Activated CD4-positive, alpha-beta T cell treated with anti-CD3 and anti-CD28 coated beads, Interleukin-2, amount 10 ng/mL, durations not matched to agents 24 days and 14 days (primary cell): ENCODE measurements at regions not wholly inside any gene's neighbourhood (a gene's known extent, or its start where the extent isn't known, plus 50 kb on each side); places are given as distances from the start of the nearest gene placed in this dataset.
"Not testable (repeated sequence)": the region's sequence is repeated elsewhere in the genome, so short reads cannot be mapped to it uniquely, and the experiment has no call there.

Source experiments
- DNase-seq: peaks from one replicate; pipeline ENCODE4 v3.0.0; 2022
- H3K27ac Mint-ChIP-seq: one replicate; pipeline ENCODE4 v1.8.0; 2022; ENCODE audit warnings: mild to moderate bottlenecking, mixed read lengths
- H3K27me3 Mint-ChIP-seq: one replicate; pipeline ENCODE4 v1.8.0; 2022; ENCODE audit warnings: mixed read lengths
- H3K36me3 Mint-ChIP-seq: one replicate; pipeline ENCODE4 v1.8.0; 2022; ENCODE audit warnings: low read depth, mild to moderate bottlenecking, mixed read lengths
- H3K4me1 Mint-ChIP-seq: one replicate; pipeline ENCODE4 v1.8.0; 2021; ENCODE audit warnings: mixed read lengths
- H3K4me3 Mint-ChIP-seq: one replicate; pipeline ENCODE4 v1.8.0; 2022; ENCODE audit warnings: mild to moderate bottlenecking, moderate library complexity, mixed read lengths
- H3K9me3 Mint-ChIP-seq: one replicate; pipeline ENCODE4 v1.8.0; 2021; ENCODE audit warnings: mixed read lengths
- intact Hi-C: fragments of 100-400 bp; cut with micrococcal nuclease; formaldehyde crosslinking; loops from one replicate; pipeline ENCODE4 v1.15.1; 2023

DNA sequence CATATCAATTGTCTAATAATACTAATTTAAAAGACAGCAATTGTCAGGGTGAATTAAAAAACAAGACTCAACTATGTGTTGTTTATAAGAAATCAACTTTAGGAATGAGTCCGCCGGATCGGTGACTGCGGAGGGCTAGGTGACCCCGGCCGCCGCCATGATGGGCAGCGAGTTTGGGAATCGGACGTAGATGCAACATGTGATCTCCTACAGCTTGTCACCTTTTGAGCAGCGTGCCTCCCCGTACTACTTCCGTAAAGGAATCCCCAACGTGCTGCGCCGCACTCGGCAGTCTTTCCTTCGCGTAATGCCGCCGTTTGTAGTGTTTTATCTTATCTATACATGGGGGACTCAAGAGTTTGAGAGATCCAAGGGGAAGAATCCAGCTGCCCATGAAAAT, 742.5 kb upstream of the PABPC4L start:
- H3K4me3 Mint-ChIP-seq = no peak overlapping the region
- H3K4me1 Mint-ChIP-seq = no peaks in the 10 kb centered on the region
- no peaks in the 10 kb centered on the region for H3K9me3 Mint-ChIP-seq
- H3K27ac Mint-ChIP-seq = no peak overlapping the region
- no peaks in the 10 kb centered on the region for H3K36me3 Mint-ChIP-seq
- DNase-seq = no peak
- intact Hi-C loops = no loop called here
- H3K27me3 Mint-ChIP-seq = no peaks in the 10 kb centered on the region

DNA sequence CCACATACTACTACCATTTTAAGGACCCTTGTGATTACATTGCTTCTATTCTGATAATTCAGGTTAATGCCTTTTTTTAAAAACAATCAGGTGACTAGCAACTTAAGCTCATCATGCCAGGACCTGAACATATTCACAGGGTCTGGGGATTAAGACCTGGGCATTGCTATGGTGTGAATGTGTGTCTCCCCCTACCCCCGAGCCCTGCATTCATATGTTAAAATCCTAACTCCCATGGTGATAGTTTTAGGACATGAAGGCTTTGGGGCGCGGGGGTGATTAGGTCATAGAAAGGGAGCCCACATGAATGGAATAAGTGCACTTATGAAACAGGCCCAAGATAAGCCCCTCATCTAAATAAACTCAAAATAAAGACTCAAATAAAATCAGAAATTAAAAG, 734.4 kb upstream of the PABPC4L start:
- H3K27ac Mint-ChIP-seq = no peak overlapping the region

DNA sequence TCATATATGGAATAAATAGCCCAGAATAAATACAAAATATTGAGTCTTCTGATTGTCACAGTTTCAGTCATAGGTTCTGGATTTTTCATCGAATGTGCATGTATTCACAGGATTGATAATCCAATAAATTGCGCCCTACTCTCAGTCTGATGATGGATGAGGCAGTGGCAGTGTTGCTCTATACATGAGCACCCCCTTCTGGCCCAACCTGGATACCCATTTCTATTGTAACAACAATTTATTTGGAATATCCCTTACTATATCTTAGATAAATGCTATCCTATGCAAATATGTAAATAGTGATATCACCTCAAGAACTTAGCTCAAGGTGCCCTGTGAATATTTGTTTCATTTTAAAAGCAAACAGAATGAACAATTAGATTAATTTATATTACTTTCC, 733.7 kb upstream of the PABPC4L start:
- Mint-ChIP-seq H3K9me3 (no peaks in the 10 kb centered on the region), H3K4me1 (no peaks in the 10 kb centered on the region), H3K27ac (no peak overlapping the region), H3K36me3 (no peaks in the 10 kb centered on the region), H3K4me3 (no peak overlapping the region), H3K27me3 (no peaks in the 10 kb centered on the region)
- DNase-seq = no peak
- intact Hi-C loops = no loop called here

More for the DNA sequence above, 734.4 kb upstream of the PABPC4L start:
- Mint-ChIP-seq H3K4me3 (no peak overlapping the region), H3K4me1 (no peaks in the 10 kb centered on the region), H3K27me3 (no peaks in the 10 kb centered on the region), H3K36me3 (no peaks in the 10 kb centered on the region), H3K9me3 (no peaks in the 10 kb centered on the region)
- intact Hi-C loops = no loop called here
- DNase-seq = no peak

DNA sequence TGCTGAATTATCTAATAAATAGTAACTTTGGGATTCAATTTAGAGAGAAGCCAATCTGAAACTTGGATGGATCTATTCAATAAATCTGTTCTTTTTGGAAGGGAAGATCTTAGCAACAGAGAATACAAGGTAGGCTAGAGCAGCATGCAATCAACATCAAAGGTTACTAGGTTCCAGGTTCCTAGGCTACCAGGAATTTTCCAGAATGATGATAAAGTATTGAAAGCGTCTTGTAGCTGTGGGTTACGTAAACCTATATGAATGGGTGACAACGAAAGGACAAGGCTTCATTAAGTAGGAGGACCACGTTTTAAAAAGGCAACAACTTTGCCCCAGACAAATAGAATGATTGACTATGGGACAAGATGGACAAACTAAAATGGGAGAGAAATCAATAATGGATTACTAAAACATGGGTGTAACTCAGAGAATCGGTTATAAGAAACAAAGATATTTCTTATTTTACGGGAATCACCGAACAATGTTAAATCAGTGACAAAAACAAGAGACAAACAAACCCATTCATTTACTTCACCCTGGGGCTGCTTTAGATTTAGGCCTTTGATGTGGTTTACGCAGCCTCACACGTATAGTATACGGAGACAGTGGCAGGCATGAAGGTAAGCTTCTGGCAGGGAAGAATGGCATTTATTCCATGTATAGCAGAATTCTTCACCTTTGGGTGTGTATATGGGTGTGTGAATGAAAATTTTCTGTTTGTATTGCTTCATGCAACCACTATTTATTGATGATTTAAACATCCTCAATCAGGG, 732.6 kb upstream of the PABPC4L start:
- no peaks in the 10 kb centered on the region for H3K27me3 Mint-ChIP-seq
- H3K4me3 Mint-ChIP-seq = no peak overlapping the region
- no peaks in the 10 kb centered on the region for H3K9me3 Mint-ChIP-seq
- no peaks in the 10 kb centered on the region for H3K36me3 Mint-ChIP-seq
- no peak for DNase-seq
- intact Hi-C loops = no loop called here
- no peak overlapping the region for H3K27ac Mint-ChIP-seq
- no peaks in the 10 kb centered on the region for H3K4me1 Mint-ChIP-seq

DNA sequence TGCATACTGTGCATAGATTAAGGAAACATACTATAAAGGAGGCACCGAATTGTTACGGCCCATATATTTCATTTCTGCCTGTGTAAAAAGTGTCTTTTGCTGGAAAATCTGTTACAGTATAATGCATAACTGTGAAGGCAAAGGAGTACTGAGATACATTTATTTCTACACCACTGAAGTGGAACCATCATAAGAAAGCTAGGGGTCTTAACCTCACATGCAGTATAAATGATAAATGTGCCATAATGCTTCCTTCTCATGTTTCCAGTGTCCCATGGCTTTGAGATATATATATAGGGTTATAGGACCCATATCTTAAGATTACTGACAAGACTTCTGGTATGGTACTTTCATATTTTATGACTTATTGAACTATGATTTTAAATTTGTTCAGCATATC, 713.8 kb upstream of the PABPC4L start:
- no peak overlapping the region for H3K4me3 Mint-ChIP-seq
- H3K36me3 Mint-ChIP-seq = no peaks in the 10 kb centered on the region
- no peaks in the 10 kb centered on the region for H3K9me3 Mint-ChIP-seq
- intact Hi-C loops = no loop called here
- H3K4me1 Mint-ChIP-seq = no peaks in the 10 kb centered on the region
- no peak overlapping the region for H3K27ac Mint-ChIP-seq
- no peak for DNase-seq
- H3K27me3 Mint-ChIP-seq = no peaks in the 10 kb centered on the region

DNA sequence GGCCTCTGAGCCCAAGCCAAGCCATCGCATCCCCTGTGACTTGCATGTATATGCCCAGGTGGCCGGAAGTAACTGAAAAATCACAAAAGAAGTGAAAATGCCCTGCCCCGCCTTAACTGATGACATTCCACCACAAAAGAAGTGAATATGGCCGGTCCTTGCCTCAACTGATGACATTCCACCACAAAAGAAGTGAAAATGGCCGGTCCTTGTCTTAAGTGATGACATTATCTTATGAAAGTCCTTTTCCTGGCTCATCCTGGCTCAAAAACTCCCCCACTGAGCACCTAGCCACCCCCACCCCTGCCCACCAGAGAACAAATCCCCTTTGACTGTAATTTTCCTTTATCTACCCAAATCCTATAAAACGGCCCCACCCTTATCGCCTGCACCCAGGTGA, 712.7 kb upstream of the PABPC4L start:
- DNase-seq, intact Hi-C loops, H3K27ac Mint-ChIP-seq, H3K27me3 Mint-ChIP-seq, H3K4me3 Mint-ChIP-seq, H3K9me3 Mint-ChIP-seq, H3K4me1 Mint-ChIP-seq, H3K36me3 Mint-ChIP-seq: not testable (repeated sequence)

DNA sequence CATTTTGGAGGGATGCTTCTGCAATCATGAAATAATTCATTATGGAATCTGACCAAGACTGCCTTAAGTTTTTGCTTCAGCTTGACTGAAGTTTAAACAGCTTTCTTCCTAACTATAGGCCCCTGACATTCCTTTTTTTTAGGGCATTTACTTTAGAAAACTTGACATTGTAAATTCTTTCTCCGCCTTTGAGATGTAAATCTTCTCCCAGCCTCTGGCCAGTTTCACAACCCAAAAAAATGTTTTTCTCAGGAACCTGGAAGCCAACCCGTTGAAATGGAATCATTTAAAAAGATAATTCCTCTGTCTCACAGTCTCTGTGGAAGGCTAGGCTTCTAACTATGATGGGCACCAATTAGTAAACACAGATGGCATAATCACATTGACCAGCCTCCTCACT, 710.4 kb upstream of the PABPC4L start:
- no peak for DNase-seq
- H3K4me3 Mint-ChIP-seq = no peak overlapping the region
- no peaks in the 10 kb centered on the region for H3K9me3 Mint-ChIP-seq
- no peaks in the 10 kb centered on the region for H3K27me3 Mint-ChIP-seq
- intact Hi-C loops = no loop called here
- H3K27ac Mint-ChIP-seq = no peak overlapping the region
- no peaks in the 10 kb centered on the region for H3K4me1 Mint-ChIP-seq
- H3K36me3 Mint-ChIP-seq = no peaks in the 10 kb centered on the region

DNA sequence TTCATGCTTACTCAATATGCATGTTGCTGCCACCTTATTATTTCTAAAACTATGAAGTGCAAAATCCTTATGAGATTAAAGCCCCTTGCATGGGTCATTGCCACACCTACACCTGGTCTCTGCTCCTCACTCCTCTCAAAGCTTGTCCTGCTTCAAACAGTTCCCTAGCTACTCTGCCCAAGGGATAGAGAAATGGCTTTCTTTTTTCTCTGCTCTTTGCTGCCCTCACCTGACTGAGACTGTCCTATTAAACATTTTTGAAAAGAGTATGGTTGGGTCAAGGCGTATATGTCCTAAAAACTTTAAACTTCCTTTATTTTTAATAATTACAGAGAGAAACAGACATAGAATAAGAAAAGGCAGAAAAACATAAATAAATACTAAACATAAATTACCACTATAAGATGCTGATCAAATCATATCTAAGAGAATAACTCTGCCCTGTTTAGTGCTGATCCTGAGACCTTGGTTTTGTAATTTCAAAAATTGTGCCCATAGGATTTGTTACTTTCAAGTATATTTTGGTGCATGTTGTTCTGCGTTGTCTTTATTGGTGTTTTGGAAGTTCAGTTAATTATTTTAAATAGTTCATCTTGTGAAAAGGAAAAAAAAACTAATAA, 704.9 kb upstream of the PABPC4L start:
- intact Hi-C loops = no loop called here
- peaks cover 4% of the 10 kb centered on the region for H3K9me3 Mint-ChIP-seq
- H3K36me3 Mint-ChIP-seq = no peaks in the 10 kb centered on the region
- no peak for DNase-seq
- no peak overlapping the region for H3K4me3 Mint-ChIP-seq
- H3K27me3 Mint-ChIP-seq = no peaks in the 10 kb centered on the region
- no peak overlapping the region for H3K27ac Mint-ChIP-seq
- H3K4me1 Mint-ChIP-seq = no peaks in the 10 kb centered on the region

DNA sequence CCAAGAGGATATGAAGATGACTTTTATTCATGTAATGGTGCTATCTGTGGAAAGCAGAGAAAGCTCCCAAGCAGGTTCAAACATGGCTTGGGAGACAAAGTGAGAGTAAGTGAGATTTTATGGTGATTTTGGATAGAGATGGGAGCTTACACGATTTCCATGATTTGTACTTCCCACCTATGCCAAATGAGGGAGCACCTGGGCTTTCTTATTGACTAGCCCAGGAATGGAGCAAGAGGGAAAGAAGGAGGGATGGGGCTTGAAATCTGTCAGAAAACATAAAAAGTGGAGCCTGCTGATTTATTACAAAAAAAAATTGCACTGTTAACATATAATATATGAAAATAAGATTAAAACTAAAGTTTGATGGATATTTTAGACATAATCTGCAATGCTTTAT, 703.5 kb upstream of the PABPC4L start:
- no peaks in the 10 kb centered on the region for H3K36me3 Mint-ChIP-seq
- H3K4me1 Mint-ChIP-seq = no peaks in the 10 kb centered on the region
- H3K27ac Mint-ChIP-seq = no peak overlapping the region
- peaks cover 4% of the 10 kb centered on the region for H3K9me3 Mint-ChIP-seq
- no peak for DNase-seq
- no peak overlapping the region for H3K4me3 Mint-ChIP-seq
- intact Hi-C loops = no loop called here
- no peaks in the 10 kb centered on the region for H3K27me3 Mint-ChIP-seq

DNA sequence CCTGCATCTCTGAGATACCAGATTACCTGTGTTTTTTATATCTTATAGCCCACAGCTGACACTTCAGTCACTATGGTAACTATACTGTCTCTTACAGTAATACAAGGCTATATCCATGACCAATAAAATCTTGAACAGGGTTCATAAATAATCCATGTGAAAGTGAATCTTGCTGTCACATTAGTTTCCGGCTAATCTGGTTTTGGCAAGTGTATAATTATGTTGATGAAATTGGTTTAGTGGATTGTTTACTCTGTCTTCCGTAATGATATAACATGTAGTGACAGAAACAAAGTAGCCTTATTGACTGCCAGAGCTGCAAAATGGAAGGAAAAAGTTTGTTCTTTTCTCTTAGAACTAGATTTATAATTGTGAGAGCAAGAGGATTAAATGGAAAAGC, 686.6 kb upstream of the PABPC4L start:
- no peaks in the 10 kb centered on the region for H3K9me3 Mint-ChIP-seq
- intact Hi-C loops = no loop called here
- no peaks in the 10 kb centered on the region for H3K4me1 Mint-ChIP-seq
- no peak overlapping the region for H3K27ac Mint-ChIP-seq
- no peak for DNase-seq
- no peaks in the 10 kb centered on the region for H3K27me3 Mint-ChIP-seq
- no peak overlapping the region for H3K4me3 Mint-ChIP-seq
- no peaks in the 10 kb centered on the region for H3K36me3 Mint-ChIP-seq

DNA sequence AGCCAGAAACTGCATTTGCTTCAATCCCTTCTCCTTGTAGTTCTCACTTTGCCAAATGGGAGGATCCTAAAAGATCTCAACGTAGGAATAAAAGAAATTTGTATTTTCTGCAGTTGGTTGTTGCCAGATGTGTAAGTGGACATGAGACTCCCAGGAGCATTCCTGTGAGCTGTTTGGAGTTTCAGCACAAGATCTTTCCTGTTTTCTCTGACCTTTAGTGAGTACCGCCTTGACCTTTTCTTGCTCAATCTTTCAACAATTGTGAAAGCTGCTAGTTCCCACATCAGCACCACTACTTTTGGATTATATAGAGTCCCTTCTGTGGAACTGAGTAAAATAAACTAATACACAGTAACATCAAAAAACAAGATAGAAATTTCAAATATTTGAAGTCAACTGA, 683.8 kb upstream of the PABPC4L start:
- Mint-ChIP-seq H3K27ac (no peak overlapping the region), H3K36me3 (no peaks in the 10 kb centered on the region), H3K9me3 (peaks cover 3% of the 10 kb centered on the region), H3K27me3 (no peaks in the 10 kb centered on the region), H3K4me1 (no peaks in the 10 kb centered on the region), H3K4me3 (no peak overlapping the region)
- DNase-seq = no peak
- intact Hi-C loops = no loop called here

DNA sequence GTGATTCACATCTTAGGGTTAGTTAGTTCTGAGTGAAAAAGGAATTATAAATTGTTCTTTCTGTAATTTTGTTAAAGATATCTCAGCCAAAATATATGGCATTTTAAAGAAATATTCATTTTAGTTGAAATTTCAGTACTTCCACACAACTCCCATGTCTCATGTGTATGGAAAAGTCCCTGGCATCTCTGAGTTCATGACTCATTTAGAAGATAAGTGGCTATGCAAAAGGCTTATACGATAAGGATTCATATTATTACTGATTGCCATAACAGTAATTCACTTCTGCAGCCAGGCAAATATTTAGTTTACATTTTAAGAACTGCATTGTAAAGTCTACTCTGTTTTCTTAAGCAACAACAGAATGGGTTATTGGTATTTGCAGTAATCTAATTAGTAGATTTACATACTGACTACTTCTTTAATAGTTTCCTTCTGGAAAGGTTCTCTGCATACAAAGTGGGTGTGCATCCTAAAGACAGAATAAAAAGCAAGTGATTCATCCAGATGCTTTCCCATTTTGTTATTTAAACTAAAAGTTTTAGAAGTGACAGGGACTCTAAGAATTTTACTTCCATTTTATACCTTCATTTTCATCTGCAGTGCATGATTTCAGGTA, 682.4 kb upstream of the PABPC4L start:
- H3K27me3 Mint-ChIP-seq = no peaks in the 10 kb centered on the region
- no peak for DNase-seq
- intact Hi-C loops = no loop called here
- H3K4me3 Mint-ChIP-seq = no peak overlapping the region
- H3K9me3 Mint-ChIP-seq = peaks cover 3% of the 10 kb centered on the region
- no peaks in the 10 kb centered on the region for H3K4me1 Mint-ChIP-seq
- H3K36me3 Mint-ChIP-seq = no peaks in the 10 kb centered on the region
- H3K27ac Mint-ChIP-seq = no peak overlapping the region

DNA sequence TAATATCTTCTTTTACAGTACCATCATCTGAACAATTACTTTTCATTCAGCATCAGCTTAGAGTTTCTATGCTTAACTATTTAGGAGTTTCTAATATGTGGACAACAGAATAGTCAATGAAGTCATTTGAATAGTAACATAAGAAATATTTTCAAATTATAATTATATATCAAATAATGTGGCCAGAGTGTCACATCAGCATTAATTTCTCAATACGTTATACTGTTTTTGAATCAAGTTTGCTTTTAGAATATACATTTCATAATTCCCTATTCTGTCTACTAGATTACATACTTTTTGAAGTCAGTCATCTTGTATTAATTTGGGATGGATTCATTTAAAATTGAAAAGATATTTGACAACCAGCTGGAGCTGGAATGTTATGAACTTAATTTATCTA, 677.4 kb upstream of the PABPC4L start:
- H3K4me3 Mint-ChIP-seq = no peak overlapping the region
- H3K36me3 Mint-ChIP-seq = no peaks in the 10 kb centered on the region
- H3K4me1 Mint-ChIP-seq = no peaks in the 10 kb centered on the region
- H3K9me3 Mint-ChIP-seq = peaks cover 3% of the 10 kb centered on the region
- intact Hi-C loops = no loop called here
- H3K27ac Mint-ChIP-seq = no peak overlapping the region
- no peak for DNase-seq
- H3K27me3 Mint-ChIP-seq = no peaks in the 10 kb centered on the region

DNA sequence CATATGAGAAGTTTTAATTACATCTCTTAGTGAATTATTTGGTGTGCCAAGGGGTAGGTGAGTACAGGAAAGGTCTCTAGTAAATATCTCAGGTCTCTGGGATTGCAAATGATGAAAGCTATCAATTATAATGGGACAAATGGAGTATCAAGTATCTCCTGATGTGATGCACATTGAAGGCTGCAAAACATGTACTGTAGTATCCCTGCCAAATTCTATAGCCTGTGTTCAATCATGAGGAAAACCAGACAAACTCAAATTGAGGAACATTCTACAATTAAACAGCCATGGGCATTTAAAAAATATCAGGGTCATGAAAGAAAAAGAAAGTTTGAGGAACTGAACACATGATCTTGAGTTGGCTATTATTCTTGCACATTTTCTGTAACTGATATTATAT, 665.4 kb upstream of the PABPC4L start:
- no peaks in the 10 kb centered on the region for H3K36me3 Mint-ChIP-seq
- H3K9me3 Mint-ChIP-seq = no peaks in the 10 kb centered on the region
- intact Hi-C loops = no loop called here
- no peak for DNase-seq
- H3K4me1 Mint-ChIP-seq = no peaks in the 10 kb centered on the region
- H3K4me3 Mint-ChIP-seq = no peak overlapping the region
- H3K27ac Mint-ChIP-seq = no peak overlapping the region
- H3K27me3 Mint-ChIP-seq = no peaks in the 10 kb centered on the region
